A549 (cell line): ENCODE measurements at regions not wholly inside any gene's neighbourhood (a gene's known extent, or its start where the extent isn't known, plus 50 kb on each side); places are given as distances from the start of the nearest gene placed in this dataset.

Experiments
- ATAC-seq, 2 experiments: fragments of 200-7000 bp in 1 of 2; fragments of >200 bp in 1 of 2; cut with Nextera tagmentation in 1 of 2; cut with Tn5 transposase in 1 of 2; 3 replicates each; pipeline versions ENCODE4 v1.8.0 to v1.9.1; 2018 to 2020; ENCODE audit warnings: mild to moderate bottlenecking in 1 of 2, moderate library complexity in 1 of 2
- CTCF ChIA-PET: fragments of 300-600 bp; sonication (Branson Sonifier 250); formaldehyde crosslinking; extraction: SDS; loops from one replicate; lab custom pipeline; 2021; ENCODE audit warnings: antibody characterized with exemption, inconsistent platforms; lab: Yijun Ruan, JAX
- POLR2A ChIA-PET: fragments of 350-600 bp; formaldehyde crosslinking; extraction: SDS; loops from one replicate; lab custom pipeline; 2021; ENCODE audit warnings: antibody characterized with exemption, inconsistent platforms; lab: Yijun Ruan, JAX
- DNase-seq, 2 experiments: peaks; one replicate each; pipeline versions ENCODE4 v3.0.0 to v3.0.0-alpha.2; 2011 to 2016; ENCODE audit warnings: low read depth in 1 of 2, low spot score in 1 of 2
- FAIRE-seq: peaks from 2 replicates; lab custom pipeline; 2011; peaks lifted over from hg19 to GRCh38; lab: Jason Lieb, UNC
- H3K27ac ChIP-seq, 2 experiments: fragments of >200 bp; sonication (Bioruptor Twin); formaldehyde crosslinking; 3 replicates each; pipeline ENCODE4 v1.5.1; 2016 to 2017
- H3K4me1 ChIP-seq: fragments of >200 bp; sonication (Bioruptor Twin); formaldehyde crosslinking; 3 replicates; pipeline ENCODE4 v1.6.1; 2016
- H3K4me2 ChIP-seq: fragments of >200 bp; sonication (Bioruptor Twin); formaldehyde crosslinking; 3 replicates; pipeline ENCODE4 v1.6.1; 2016
- H3K4me3 ChIP-seq: fragments of >200 bp; sonication (Bioruptor Twin); formaldehyde crosslinking; 3 replicates; pipeline ENCODE4 v1.5.1; 2016
- H3K9me3 ChIP-seq: fragments of >200 bp; sonication (Bioruptor Twin); formaldehyde crosslinking; 3 replicates; pipeline ENCODE4 v1.6.1; 2016
- CBX8 ChIP-seq: fragments of 200-600 bp; sonication (generic); IDR thresholded peaks from 2 replicates; pipeline ENCODE4 v1.6.1; 2016
- CHD4 ChIP-seq: fragments of 200-600 bp; sonication (generic); IDR thresholded peaks from 2 replicates; pipeline ENCODE4 v1.6.1; 2016; ENCODE audit warnings: antibody characterized with exemption, mild to moderate bottlenecking, borderline replicate concordance
- EHF ChIP-seq: fragments of 250-450 bp; sonication (Bioruptor Pico); IDR thresholded peaks from 2 replicates; pipeline ENCODE4 v1.5.0; 2020; ENCODE audit warnings: mild to moderate bottlenecking
- ELK1 ChIP-seq: fragments of 150-350 bp; IDR thresholded peaks from 2 replicates; pipeline ENCODE4 v1.6.1; 2014; ENCODE audit warnings: low read depth, mild to moderate bottlenecking, low read length
- GATA3 ChIP-seq: IDR thresholded peaks from 2 replicates; pipeline ENCODE4 v1.6.1; 2012; ENCODE audit warnings: borderline replicate concordance
- HDAC2 ChIP-seq: fragments of 200-600 bp; sonication (generic); IDR thresholded peaks from 2 replicates; pipeline ENCODE4 v1.6.1; 2016
- HEYL ChIP-seq: fragments of 250-450 bp; sonication (Bioruptor Pico); IDR thresholded peaks from 2 replicates; pipeline ENCODE4 v1.8.0; 2021; ENCODE audit warnings: mild to moderate bottlenecking, moderate library complexity
- MYC ChIP-seq: IDR thresholded peaks from 2 replicates; pipeline ENCODE4 v1.6.1; 2012; ENCODE audit warnings: mild to moderate bottlenecking, inconsistent platforms, low read length, improper control_type of control experiment, borderline replicate concordance
- PHF8 ChIP-seq: fragments of 200-600 bp; sonication (generic); IDR thresholded peaks from 2 replicates; pipeline ENCODE4 v1.6.1; 2016; ENCODE audit warnings: low read depth, mild to moderate bottlenecking, antibody characterized with exemption, moderate library complexity, borderline replicate concordance
- RCOR1 ChIP-seq: fragments of 150-350 bp; IDR thresholded peaks from 2 replicates; pipeline ENCODE4 v1.6.1; 2014; ENCODE audit warnings: antibody characterized with exemption, low read length, low read depth
- RFX5 ChIP-seq: fragments of 450-650 bp; IDR thresholded peaks from 2 replicates; pipeline ENCODE4 v1.7.1; 2014; ENCODE audit warnings: antibody characterized with exemption, mild to moderate bottlenecking, moderate library complexity
- RNF2 ChIP-seq: fragments of 200-600 bp; sonication (generic); IDR thresholded peaks from 2 replicates; pipeline ENCODE4 v1.6.1; 2016; ENCODE audit warnings: low read depth, mild to moderate bottlenecking, antibody characterized with exemption, moderate library complexity, borderline replicate concordance
- ZFP36 ChIP-seq: fragments of 450-650 bp; IDR thresholded peaks from 2 replicates; pipeline ENCODE4 v1.6.1; 2014; ENCODE audit warnings: borderline replicate concordance; ENCODE audit not compliant: partially characterized antibody
- WGBS: methylation state at CpG from one replicate; pipeline ENCODE4 v1.1.6; 2017; ENCODE audit errors: missing lambda C conversion rate; 5-methylcytosine and 5-hydroxymethylcytosine counted together
- TF ChIP-seq, protein P1 (sequence below): fragments of 250-450 bp; sonication (Bioruptor Pico); IDR thresholded peaks from 2 replicates; pipeline ENCODE4 v1.5.0; 2021; ENCODE audit warnings: mild to moderate bottlenecking, moderate library complexity, borderline replicate concordance
- TF ChIP-seq, protein P2 (sequence below): IDR thresholded peaks from 2 replicates; pipeline ENCODE4 v1.6.1; 2012

DNA sequence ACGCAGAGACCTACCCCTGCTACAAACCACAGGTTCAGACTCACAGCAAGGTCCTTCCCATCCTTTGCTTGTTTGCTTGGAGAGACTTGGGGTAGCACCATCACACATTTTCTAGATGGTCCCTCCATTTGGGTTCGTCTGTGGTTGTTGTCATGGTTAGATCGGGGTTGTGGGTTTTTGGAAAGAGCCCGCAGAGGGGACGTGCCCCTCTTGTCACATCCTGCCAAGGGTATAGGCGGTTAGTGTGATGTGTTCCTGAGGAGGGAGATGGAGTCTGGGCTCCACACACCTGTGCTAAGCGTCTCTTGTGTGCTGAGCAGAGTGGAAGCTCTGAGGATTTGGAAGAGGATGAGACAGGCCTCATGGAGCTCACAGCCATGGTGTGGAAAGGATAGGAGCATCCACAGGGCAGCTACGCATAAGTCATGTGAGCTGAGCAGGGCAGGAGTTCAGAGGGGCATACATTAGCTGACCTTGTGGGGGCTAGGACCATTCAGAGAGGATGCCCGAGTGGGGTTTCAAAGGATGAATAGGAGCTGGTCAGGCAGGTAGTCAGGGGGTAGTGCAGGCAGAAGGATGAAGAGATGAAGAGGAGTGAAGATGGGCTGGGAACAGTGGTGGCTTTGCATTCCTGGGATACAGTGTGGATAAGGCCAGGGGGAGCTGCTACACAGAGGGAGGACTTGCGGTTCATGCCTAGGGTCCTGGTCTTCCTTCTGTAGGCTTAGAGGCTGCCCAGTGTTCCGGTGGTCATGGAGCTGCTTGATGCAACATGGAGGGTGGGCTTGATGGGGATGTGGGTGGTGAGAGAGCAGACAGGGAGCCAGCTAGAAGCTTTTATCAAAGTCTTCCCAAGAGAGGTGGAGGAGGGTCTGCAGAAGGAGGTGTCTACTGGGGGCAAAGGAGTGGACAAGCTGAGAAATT is 62.9 kb downstream of the ACKR3 start:
- Histone ChIP-seq H3K9me3 (no peaks in the 10 kb centered on the region), H3K4me3 (no peak overlapping the region), H3K27ac (no peak overlapping the region), H3K4me1 (no peaks in the 10 kb centered on the region), H3K4me2 (no peak overlapping the region)
- CTCF ChIA-PET: interaction anchor here (1.0 kb wide), 1 partner anchor 9 kb away, joined by 3 read pairs; no protein-coding TSS in a partner anchor
- no peak for DNase-seq
- ATAC-seq: no peak
- POLR2A ChIA-PET: no interaction called here
- no peak for TF ChIP-seq RFX5
- TF ChIP-seq HDAC2: no peak
- no peak for TF ChIP-seq CBX8
- no peak for FAIRE-seq
- WGBS: 53% methylated on average over 11 of the region's 11 CpGs

- H3K4me1 ChIP-seq: no peaks in the 10 kb centered on the region
- FAIRE-seq (no peak), ATAC-seq (no peak), DNase-seq (no peak)
- no peak overlapping the region for H3K4me2 ChIP-seq
- POLR2A ChIA-PET: no interaction called here
- CTCF ChIA-PET: no interaction called here
- TF ChIP-seq GATA3 (no peak), HEYL (CRISPR knock-in tag) (no peak), ZFP36 (no peak), ELK1 (no peak), HDAC2 (no peak), MYC (no peak), RCOR1 (no peak), RNF2 (no peak), PHF8 (no peak), CHD4 (no peak), EHF (CRISPR knock-in tag) (no peak)
- TF ChIP-seq, protein P1, sequence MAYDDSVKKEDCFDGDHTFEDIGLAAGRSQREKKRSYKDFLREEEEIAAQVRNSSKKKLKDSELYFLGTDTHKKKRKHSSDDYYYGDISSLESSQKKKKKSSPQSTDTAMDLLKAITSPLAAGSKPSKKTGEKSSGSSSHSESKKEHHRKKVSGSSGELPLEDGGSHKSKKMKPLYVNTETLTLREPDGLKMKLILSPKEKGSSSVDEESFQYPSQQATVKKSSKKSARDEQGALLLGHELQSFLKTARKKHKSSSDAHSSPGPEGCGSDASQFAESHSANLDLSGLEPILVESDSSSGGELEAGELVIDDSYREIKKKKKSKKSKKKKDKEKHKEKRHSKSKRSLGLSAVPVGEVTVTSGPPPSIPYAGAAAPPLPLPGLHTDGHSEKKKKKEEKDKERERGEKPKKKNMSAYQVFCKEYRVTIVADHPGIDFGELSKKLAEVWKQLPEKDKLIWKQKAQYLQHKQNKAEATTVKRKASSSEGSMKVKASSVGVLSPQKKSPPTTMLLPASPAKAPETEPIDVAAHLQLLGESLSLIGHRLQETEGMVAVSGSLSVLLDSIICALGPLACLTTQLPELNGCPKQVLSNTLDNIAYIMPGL: no peak
- TF ChIP-seq, protein P2, sequence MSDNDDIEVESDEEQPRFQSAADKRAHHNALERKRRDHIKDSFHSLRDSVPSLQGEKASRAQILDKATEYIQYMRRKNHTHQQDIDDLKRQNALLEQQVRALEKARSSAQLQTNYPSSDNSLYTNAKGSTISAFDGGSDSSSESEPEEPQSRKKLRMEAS: no peak
- no peak overlapping the region for H3K27ac ChIP-seq
- H3K4me3 ChIP-seq: no peak overlapping the region
- 41% methylated on average over 5 of the region's 5 CpGs for WGBS
- no peaks in the 10 kb centered on the region for H3K9me3 ChIP-seq
Observed at GRCh38 chr2:236633219-236633570, 63.6 kb downstream of the ACKR3 start.

DNA sequence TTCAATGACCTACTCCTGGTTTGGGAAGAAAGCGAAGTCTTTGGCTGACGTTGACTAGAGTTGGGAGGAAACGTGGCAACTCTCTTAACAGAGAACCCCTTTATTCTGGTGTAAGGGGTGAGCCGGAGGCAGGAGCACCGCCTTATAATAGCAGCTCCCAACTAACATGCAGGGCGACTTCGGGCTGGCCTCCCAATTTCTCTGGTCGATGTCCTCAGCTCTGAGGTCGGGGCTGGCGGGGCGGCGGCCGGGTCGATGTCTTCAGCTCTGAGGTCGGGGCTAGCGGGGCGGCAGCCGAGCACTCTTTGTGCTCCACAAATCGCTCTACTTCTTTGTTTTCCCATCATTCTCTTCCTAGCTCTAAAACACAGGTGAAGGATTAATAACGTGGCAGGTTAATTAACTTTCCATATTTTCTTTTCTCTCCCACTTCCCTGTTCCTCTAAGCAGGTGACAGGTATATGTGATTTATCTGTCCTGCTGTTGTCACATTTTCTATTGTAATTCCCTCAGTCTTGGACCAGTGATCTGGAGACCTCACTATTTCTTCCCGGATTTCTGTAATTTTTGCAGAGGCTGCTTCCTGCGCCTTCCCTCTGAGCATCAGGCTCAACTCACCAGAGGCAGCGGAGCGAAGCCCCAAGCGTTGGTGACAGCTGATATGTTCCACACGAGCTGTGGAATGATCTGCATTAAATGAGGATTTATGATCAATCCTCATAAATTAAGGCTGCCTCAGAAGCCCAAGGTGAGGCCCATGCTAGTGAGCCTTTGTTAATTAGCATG is 64.3 kb downstream of the ACKR3 start:
- CTCF ChIA-PET: no interaction called here
- H3K9me3 ChIP-seq: peaks cover 5% of the 10 kb centered on the region; the same call in 2 of the 3 replicates
- no peak for TF ChIP-seq ZFP36
- no peak overlapping the region for H3K27ac ChIP-seq
- DNase-seq (no peak), FAIRE-seq (no peak), ATAC-seq (no peak)
- no peak overlapping the region for H3K4me3 ChIP-seq
- H3K4me1 ChIP-seq: no peaks in the 10 kb centered on the region
- H3K4me2 ChIP-seq: no peak overlapping the region
- POLR2A ChIA-PET: no interaction called here
- WGBS: 56% methylated on average over 26 of the region's 26 CpGs
